DMS153 (cell line): ENCODE measurements at regions not wholly inside any gene's neighbourhood (a gene's known extent, or its start where the extent isn't known, plus 50 kb on each side); places are given as distances from the start of the nearest gene placed in this dataset.
A peak's percentile ranks its signal among the peaks of the same experiment; 100 is the strongest.

Experiments
- DNase-seq: peaks from one replicate; lab custom pipeline; 2025; lab: John Stamatoyannopoulos, UW

DNA sequence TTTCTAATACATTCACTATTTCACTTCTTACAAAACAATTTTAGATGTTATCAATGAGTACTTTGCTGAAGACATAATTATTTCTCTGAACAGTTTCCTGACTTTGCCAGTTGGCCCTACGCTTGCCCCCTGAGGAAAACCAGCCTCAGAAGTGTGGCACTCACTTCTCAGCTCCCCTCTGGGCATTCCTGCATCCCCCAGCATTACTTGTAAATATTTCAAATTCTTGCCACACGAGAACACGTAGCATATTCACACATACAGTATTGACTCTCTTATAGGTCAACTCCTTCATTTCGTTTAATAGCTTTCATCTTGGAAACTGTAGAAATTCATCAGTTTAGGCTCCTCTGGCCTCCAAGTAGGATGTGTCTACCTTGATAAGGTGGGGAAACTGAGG is 65.2 kb downstream of the OTX2 start:
- no peak for DNase-seq

DNA sequence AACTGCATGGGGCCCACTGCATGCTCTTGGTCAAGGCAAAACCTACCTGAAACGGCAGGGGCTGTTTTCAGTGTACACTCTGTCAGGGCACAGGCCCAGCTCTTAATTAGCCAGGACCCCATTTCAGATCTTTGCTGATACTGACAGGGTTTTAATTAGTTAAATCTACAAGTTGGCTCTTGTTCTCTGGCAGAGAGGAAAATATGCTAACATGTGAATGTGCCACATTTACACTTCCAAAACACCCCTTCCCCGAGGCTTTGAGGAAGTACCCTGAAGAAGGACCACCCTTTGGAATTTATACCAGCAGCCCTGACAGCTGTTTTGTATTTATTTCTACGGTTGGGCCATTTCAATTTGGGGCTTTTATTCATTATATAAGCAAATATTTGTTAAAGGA is 66.3 kb downstream of the OTX2 start:
- DNase-seq: no peak

GRCh38 chr14:56742391-56742878 is 67.8 kb downstream of the OTX2 start:
- no peak for DNase-seq

DNA sequence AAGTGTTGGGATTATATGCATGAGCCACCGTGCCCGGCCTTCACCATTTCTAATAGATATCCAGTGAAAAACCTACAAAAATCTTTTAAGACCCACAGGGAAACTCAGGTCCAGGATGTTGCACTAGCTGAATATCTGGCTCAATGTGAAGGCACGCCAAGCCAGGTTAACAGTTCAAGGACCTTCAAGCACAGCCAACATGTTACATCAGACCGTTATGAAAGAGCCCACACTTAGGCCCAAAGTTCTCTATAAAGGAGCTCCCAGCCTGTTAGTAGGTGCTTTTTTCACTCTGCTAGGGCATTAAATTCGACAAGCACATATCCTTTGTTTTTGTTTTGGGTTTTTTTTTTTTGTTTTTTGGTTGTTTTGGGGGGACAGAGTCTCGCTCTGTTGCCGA is 69.0 kb downstream of the OTX2 start:
- no peak for DNase-seq

- peak; percentile 23 for DNase-seq
These were observed 72.3 kb downstream of the OTX2 start for GRCh38 chr14:56738020-56738419.

- DNase-seq: no peak
These were observed 76.9 kb downstream of the OTX2 start for GRCh38 chr14:56733396-56733795.

GRCh38 chr14:56731187-56731586 is 79.1 kb downstream of the OTX2 start:
- DNase-seq: no peak

DNA sequence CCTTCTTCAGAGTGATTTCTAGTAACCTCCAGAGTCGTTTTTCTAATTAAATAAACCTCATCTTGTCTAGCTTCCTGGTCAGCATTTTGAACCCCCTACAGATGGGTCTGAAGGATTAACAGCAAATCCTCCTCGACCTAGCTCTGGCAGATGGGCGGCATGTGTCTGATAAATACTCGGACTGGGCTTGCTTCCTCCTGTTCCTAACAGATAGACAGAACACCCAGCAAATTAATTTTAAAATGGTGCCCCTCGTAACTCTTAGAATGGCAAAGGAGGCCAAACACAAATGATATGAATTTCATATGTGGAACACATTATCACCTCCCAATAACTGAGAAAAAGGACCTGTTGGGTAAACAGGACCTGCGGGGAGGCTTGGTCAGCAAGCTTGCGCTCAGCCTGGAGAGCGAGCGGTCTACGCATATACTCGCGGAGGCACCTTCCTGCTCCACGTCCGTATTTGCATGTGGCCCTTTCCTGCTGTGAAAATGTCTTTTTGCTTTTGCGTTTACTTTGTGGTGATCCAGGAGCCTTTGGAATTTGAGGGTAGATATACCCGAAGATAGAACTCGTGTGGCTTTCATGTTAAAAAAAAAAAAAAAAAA is 79.6 kb downstream of the OTX2 start:
- no peak for DNase-seq

- DNase-seq: no peak
These were observed 86.3 kb downstream of the OTX2 start for GRCh38 chr14:56724013-56724412.

DNA sequence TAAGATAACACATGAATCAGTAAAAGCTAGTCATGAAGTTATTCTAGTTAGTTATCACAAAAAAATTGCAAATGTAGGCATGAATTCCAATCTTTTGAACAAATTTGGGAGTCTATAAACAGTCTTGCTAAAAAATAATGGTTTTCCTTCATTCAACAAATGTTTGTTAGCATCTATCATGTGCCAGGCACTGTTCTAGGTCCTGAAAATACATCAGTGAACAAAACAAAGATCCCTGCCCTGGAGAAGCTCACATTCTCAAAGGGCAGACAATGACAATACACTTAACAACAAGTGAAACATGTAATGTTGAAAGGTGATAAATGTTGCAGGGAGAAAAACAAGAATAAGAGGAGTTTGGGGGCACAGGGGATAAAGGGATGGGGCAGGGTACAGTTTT is 86.9 kb downstream of the OTX2 start:
- no peak for DNase-seq

- peak; percentile 24 for DNase-seq
These were observed 89.4 kb downstream of the OTX2 start for GRCh38 chr14:56720703-56721460.

DNA sequence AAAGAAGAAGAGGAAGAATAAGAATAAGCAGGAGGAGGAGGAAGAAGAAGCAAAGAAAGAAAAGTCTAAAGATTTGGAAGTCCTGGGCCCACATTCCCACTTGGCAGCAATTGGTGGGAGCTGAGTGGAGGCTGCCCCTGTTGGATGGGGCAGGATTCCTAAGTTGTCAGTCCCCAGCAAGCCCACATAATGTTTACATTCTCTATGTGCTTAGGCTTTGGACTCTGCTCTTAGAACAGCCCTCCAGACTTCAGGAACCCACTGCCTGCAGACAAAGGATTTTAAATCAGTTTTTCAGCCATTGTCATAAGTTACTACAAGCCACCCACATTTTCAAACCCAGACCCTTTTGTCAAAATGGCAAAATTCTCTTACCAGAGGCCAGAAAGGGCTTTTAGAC is 92.0 kb downstream of the OTX2 start:
- no peak for DNase-seq

- no peak for DNase-seq
These were observed 93.6 kb downstream of the OTX2 start for GRCh38 chr14:56716705-56717104.

DNA sequence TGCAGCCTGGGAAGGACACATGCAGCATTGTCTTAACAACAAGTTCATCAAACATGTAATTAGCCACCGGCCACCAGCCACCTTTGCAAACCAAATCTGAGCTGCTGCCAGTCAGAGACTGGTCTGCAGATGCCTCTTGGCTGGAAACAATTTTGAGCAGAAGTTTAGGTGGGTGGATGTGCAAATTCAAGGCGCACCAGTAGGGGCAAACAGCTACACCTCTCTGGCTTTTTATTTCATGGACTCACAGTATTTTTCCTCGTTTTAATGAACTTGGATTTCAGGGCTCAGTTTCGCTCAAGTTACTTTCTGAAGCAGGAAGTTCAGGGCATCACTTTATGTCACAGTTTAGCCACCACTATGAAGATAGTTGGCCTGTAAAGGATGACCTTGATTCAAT is 94.3 kb downstream of the OTX2 start:
- no peak for DNase-seq

DNA sequence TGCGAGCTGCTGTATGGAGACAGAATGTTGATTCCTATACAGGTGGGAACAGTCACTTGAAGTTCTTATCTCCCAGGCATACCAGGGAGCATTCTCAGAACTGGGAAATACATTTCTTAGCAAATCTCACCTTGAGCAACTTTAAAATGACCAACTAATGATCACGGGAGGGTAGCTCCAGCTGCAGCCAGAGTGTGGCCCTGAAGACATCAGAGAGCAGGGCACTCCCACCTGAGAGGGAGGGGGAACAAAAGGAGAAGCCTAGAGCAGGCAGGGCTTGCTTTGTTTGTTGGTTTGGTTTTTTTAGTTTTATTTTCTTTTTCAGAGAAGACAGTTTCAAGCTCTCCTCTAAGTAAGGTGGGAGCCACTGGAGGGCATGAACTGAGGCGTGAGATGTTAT is 101.1 kb downstream of the OTX2 start:
- no peak for DNase-seq

DNA sequence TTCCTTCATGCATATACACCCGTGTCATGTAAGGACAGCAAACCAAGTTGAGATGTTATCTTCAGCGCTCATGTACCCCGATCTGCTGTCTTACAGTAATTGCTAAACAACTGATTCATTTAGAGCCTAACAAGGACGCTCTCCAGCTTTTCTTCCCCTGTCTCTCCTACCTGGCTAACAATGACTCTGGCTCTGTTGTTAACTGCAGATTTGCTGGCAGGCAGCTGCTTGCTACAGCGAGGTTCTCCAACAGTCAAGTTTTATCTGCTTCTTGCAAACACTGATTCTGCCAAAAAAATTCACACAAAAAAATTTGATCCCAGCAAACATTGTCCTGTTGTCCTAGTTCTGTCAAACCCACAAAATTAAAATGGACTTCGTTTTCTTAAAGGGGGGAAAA is 101.6 kb downstream of the OTX2 start:
- DNase-seq: no peak

- no peak for DNase-seq
These were observed 106.3 kb downstream of the OTX2 start for GRCh38 chr14:56703947-56704346.

- no peak for DNase-seq
These were observed 107.8 kb downstream of the OTX2 start for GRCh38 chr14:56702515-56702914.
